GM21367 (cell line): ENCODE measurements at regions not wholly inside any gene's neighbourhood (a gene's known extent, or its start where the extent isn't known, plus 50 kb on each side); places are given as distances from the start of the nearest gene placed in this dataset.
"Not testable (repeated sequence)": the region's sequence is repeated elsewhere in the genome, so short reads cannot be mapped to it uniquely, and the experiment has no call there.

Experiments
- ATAC-seq: cut with Tn5 transposase; IDR thresholded peaks from one replicate; pipeline ENCODE4 v1.9.1; 2021; ENCODE audit not compliant: unreplicated experiment

GRCh38 chr14:71619472-71619871 is 312.8 kb upstream of the RGS6 start:
- ATAC-seq: no peak

- no peak for ATAC-seq
Observed at GRCh38 chr14:71620401-71620800, 311.8 kb upstream of the RGS6 start.

- no peak for ATAC-seq
Observed at GRCh38 chr14:71621276-71621675, 311.0 kb upstream of the RGS6 start.

- no peak for ATAC-seq
Observed at GRCh38 chr14:71621980-71622605, 310.1 kb upstream of the RGS6 start.

GRCh38 chr14:71623939-71624338 is 308.3 kb upstream of the RGS6 start:
- ATAC-seq: no peak

GRCh38 chr14:71625175-71625574 is 307.1 kb upstream of the RGS6 start:
- no peak for ATAC-seq

- ATAC-seq: no peak
Observed at GRCh38 chr14:71625891-71626701, 306.1 kb upstream of the RGS6 start.

- no peak for ATAC-seq
Observed at GRCh38 chr14:71628433-71628832, 303.8 kb upstream of the RGS6 start.

GRCh38 chr14:71629250-71629649 is 303.0 kb upstream of the RGS6 start:
- ATAC-seq: no peak

- no peak for ATAC-seq
Observed at GRCh38 chr14:71629765-71630492, 302.3 kb upstream of the RGS6 start.

- ATAC-seq: not testable (repeated sequence)
Observed at GRCh38 chr14:71631030-71631429, 301.2 kb upstream of the RGS6 start.

- ATAC-seq: no peak
Observed at GRCh38 chr14:71632440-71632946, 299.7 kb upstream of the RGS6 start.

- ATAC-seq: no peak
Observed at GRCh38 chr14:71636076-71636475, 296.2 kb upstream of the RGS6 start.

GRCh38 chr14:71636820-71637471 is 295.3 kb upstream of the RGS6 start:
- no peak for ATAC-seq

GRCh38 chr14:71638523-71639196 is 293.6 kb upstream of the RGS6 start:
- ATAC-seq: no peak

GRCh38 chr14:71642715-71643114 is 289.5 kb upstream of the RGS6 start:
- no peak for ATAC-seq

GRCh38 chr14:71645656-71646055 is 286.6 kb upstream of the RGS6 start:
- no peak for ATAC-seq

- ATAC-seq: no peak
Observed at GRCh38 chr14:71646518-71646917, 285.7 kb upstream of the RGS6 start.

- ATAC-seq: no peak
Observed at GRCh38 chr14:71647086-71647784, 285.0 kb upstream of the RGS6 start.

GRCh38 chr14:71648725-71649124 is 283.5 kb upstream of the RGS6 start:
- no peak for ATAC-seq
